Erythroblast (primary cell): ENCODE measurements at regions not wholly inside any gene's neighbourhood (a gene's known extent, or its start where the extent isn't known, plus 50 kb on each side); places are given as distances from the start of the nearest gene placed in this dataset.

Source experiments
- GATA1 ChIP-seq: IDR thresholded peaks from 2 replicates; pipeline ENCODE4 v1.6.1; 2011; ENCODE audit warnings: low read depth, mild to moderate bottlenecking, control low read depth, low read length, moderate library complexity
- POLR2A ChIP-seq: IDR thresholded peaks from 2 replicates; pipeline ENCODE4 v1.6.1; 2011; ENCODE audit warnings: mild to moderate bottlenecking, low read length

GRCh38 chr1:4915154-4915553 lies 260.7 kb downstream of the AJAP1 start:
- no peak for TF ChIP-seq POLR2A
- TF ChIP-seq GATA1: no peak
